Trophoblast cell (in vitro differentiated cells and primary cell): ENCODE measurements at regions not wholly inside any gene's neighbourhood (a gene's known extent, or its start where the extent isn't known, plus 50 kb on each side); places are given as distances from the start of the nearest gene placed in this dataset.

Experiments
- DNase-seq, 2 donors: peaks; one replicate each; pipeline ENCODE4 v3.0.0-alpha.2; 2016
- H2AFZ ChIP-seq: 2 replicates; pipeline ENCODE4 v1.6.1; 2013; ENCODE audit warnings: low read length, moderate library complexity, mild to moderate bottlenecking; ENCODE audit not compliant: insufficient read depth, poor library complexity
- H2AK5ac ChIP-seq: 2 replicates; pipeline ENCODE4 v1.6.1; 2013; ENCODE audit warnings: mild to moderate bottlenecking, low read length
- H2BK120ac ChIP-seq: 2 replicates; pipeline ENCODE4 v1.6.1; 2013; ENCODE audit warnings: low read length, mild to moderate bottlenecking, moderate library complexity; ENCODE audit not compliant: insufficient read depth, poor library complexity
- H2BK12ac ChIP-seq: 2 replicates; pipeline ENCODE4 v1.6.1; 2013; ENCODE audit warnings: mild to moderate bottlenecking, low read length, moderate library complexity
- H2BK5ac ChIP-seq: 2 replicates; pipeline ENCODE4 v1.6.1; 2013; ENCODE audit warnings: low read length, low read depth, moderate library complexity, mild to moderate bottlenecking; ENCODE audit not compliant: poor library complexity
- H3K14ac ChIP-seq: 2 replicates; pipeline ENCODE4 v1.6.1; 2013; ENCODE audit warnings: mild to moderate bottlenecking, low read length
- H3K18ac ChIP-seq: 2 replicates; pipeline ENCODE4 v1.6.1; 2013; ENCODE audit warnings: mild to moderate bottlenecking, low read length
- H3K23ac ChIP-seq: 2 replicates; pipeline ENCODE4 v1.6.1; 2013; ENCODE audit warnings: low read length
- H3K27ac ChIP-seq: 2 replicates; pipeline ENCODE4 v1.5.1; 2013; ENCODE audit warnings: low read depth, mild to moderate bottlenecking, inconsistent platforms, low read length, moderate library complexity
- H3K27me3 ChIP-seq: 2 replicates; pipeline ENCODE4 v1.6.1; 2013; ENCODE audit warnings: inconsistent platforms, mild to moderate bottlenecking, low read length, moderate library complexity; ENCODE audit not compliant: insufficient read depth
- H3K36me3 ChIP-seq, 2 experiments: 1 replicate in 1 of 2; 2 replicates in 1 of 2; pipeline ENCODE4 v1.6.1; 2013; ENCODE audit warnings: low read length in 2 of 2, mild to moderate bottlenecking in 2 of 2, moderate library complexity in 1 of 2; ENCODE audit not compliant: insufficient read depth in 2 of 2, control insufficient read depth in 1 of 2
- H3K4ac ChIP-seq: 2 replicates; pipeline ENCODE4 v1.6.1; 2013; ENCODE audit warnings: low read depth, mild to moderate bottlenecking, low read length, moderate library complexity
- H3K4me1 ChIP-seq, 2 experiments: 1 replicate in 1 of 2; 2 replicates in 1 of 2; pipeline ENCODE4 v1.6.1; 2013; ENCODE audit warnings: low read length in 2 of 2, mild to moderate bottlenecking in 2 of 2, moderate library complexity in 1 of 2; ENCODE audit not compliant: insufficient read depth in 2 of 2, control insufficient read depth in 1 of 2
- H3K4me2 ChIP-seq: 2 replicates; pipeline ENCODE4 v1.6.1; 2013; ENCODE audit warnings: inconsistent platforms, mild to moderate bottlenecking, low read length, moderate library complexity
- H3K4me3 ChIP-seq: 2 replicates; pipeline ENCODE4 v1.5.1; 2013; ENCODE audit warnings: mild to moderate bottlenecking, low read depth, low read length, inconsistent platforms
- H3K79me1 ChIP-seq: one replicate; pipeline ENCODE4 v1.6.1; 2013; ENCODE audit warnings: low read length
- H3K79me2 ChIP-seq: 2 replicates; pipeline ENCODE4 v1.6.1; 2013; ENCODE audit warnings: low read length, mild to moderate bottlenecking; ENCODE audit not compliant: control insufficient read depth, insufficient read depth, poor library complexity
- H3K9ac ChIP-seq: 2 replicates; pipeline ENCODE4 v1.6.1; 2013; ENCODE audit warnings: mild to moderate bottlenecking, low read length
- H3K9me3 ChIP-seq: 2 replicates; pipeline ENCODE4 v1.6.1; 2013; ENCODE audit warnings: low read depth, mild to moderate bottlenecking, control low read depth, inconsistent platforms, low read length; ENCODE audit not compliant: insufficient read depth
- H4K12ac ChIP-seq: 2 replicates; pipeline ENCODE4 v1.6.1; 2013; ENCODE audit warnings: low read depth, mild to moderate bottlenecking, low read length, moderate library complexity
- H4K8ac ChIP-seq: 2 replicates; pipeline ENCODE4 v1.6.1; 2013; ENCODE audit warnings: low read depth, mild to moderate bottlenecking, low read length, moderate library complexity
- H4K91ac ChIP-seq: one replicate; pipeline ENCODE4 v1.6.1; 2013; ENCODE audit warnings: low read depth, mild to moderate bottlenecking, low read length, moderate library complexity
- WGBS: extraction: QIAGEN DNeasy Blood & Tissue Kit; methylation state at CpG from one replicate; pipeline ENCODE4 v1.1.7; 2013; ENCODE audit warnings: missing lambda C conversion rate; ENCODE audit not compliant: insufficient read length, insufficient coverage; ENCODE audit errors: extremely low coverage; 5-methylcytosine and 5-hydroxymethylcytosine counted together

- H3K4me1 ChIP-seq = no peaks in the 10 kb centered on the region
- no peak overlapping the region for H2BK120ac ChIP-seq
- H3K9ac ChIP-seq = no peak overlapping the region
- no peaks in the 10 kb centered on the region for H3K9me3 ChIP-seq
- no peak overlapping the region for H3K14ac ChIP-seq
- no peak overlapping the region for H4K12ac ChIP-seq
- no peak overlapping the region for H2BK12ac ChIP-seq
- no peak overlapping the region for H3K18ac ChIP-seq
- H3K36me3 ChIP-seq = no peaks in the 10 kb centered on the region
- no peak overlapping the region for H2AK5ac ChIP-seq
- no peaks in the 10 kb centered on the region for H3K27me3 ChIP-seq
- DNase-seq = no peak
- H3K4me3 ChIP-seq = no peak overlapping the region
- no peak overlapping the region for H4K8ac ChIP-seq
- no peak overlapping the region for H3K4ac ChIP-seq
- no peak overlapping the region for H4K91ac ChIP-seq
- H3K27ac ChIP-seq = no peak overlapping the region
- no peak overlapping the region for H3K4me2 ChIP-seq
- no peak overlapping the region for H2BK5ac ChIP-seq
- no peak overlapping the region for H3K23ac ChIP-seq
- H3K79me2 ChIP-seq = no peaks in the 10 kb centered on the region
- H2AFZ ChIP-seq = no peak overlapping the region
- no peaks in the 10 kb centered on the region for H3K79me1 ChIP-seq
- WGBS = no CpG with 5 or more reads among the region's 15 CpGs
Observed at GRCh38 chr10:128779416-128779815, 653.2 kb upstream of the MKI67 start.

- no peak overlapping the region for H3K14ac ChIP-seq
- WGBS = 100% methylated on average over 2 of the region's 9 CpGs
- no peak for DNase-seq
Observed at GRCh38 chr10:128780156-128780761, 654.0 kb upstream of the MKI67 start.

GRCh38 chr10:128781637-128782036 lies 655.4 kb upstream of the MKI67 start:
- Histone ChIP-seq H3K9ac (no peak overlapping the region), H3K9me3 (no peaks in the 10 kb centered on the region), H3K18ac (no peak overlapping the region), H2AFZ (no peak overlapping the region), H3K4ac (no peak overlapping the region), H3K23ac (no peak overlapping the region), H3K36me3 (no peaks in the 10 kb centered on the region), H3K27me3 (no peaks in the 10 kb centered on the region), H3K79me1 (no peaks in the 10 kb centered on the region), H3K4me2 (no peak overlapping the region), H2BK120ac (no peak overlapping the region), H4K12ac (no peak overlapping the region), H2BK5ac (no peak overlapping the region), H2AK5ac (no peak overlapping the region), H3K79me2 (no peaks in the 10 kb centered on the region), H3K27ac (no peak overlapping the region), H2BK12ac (no peak overlapping the region), H4K8ac (no peak overlapping the region), H4K91ac (no peak overlapping the region), H3K4me1 (no peaks in the 10 kb centered on the region), H3K4me3 (no peak overlapping the region), H3K14ac (no peak overlapping the region)
- no CpG with 5 or more reads among the region's 3 CpGs for WGBS
- DNase-seq = no peak

More at GRCh38 chr10:128780156-128780761, 654.0 kb upstream of the MKI67 start:
- Histone ChIP-seq H3K4me2 (no peak overlapping the region), H2BK120ac (no peak overlapping the region), H4K12ac (no peak overlapping the region), H4K91ac (no peak overlapping the region), H2BK12ac (no peak overlapping the region), H4K8ac (no peak overlapping the region), H3K79me2 (no peaks in the 10 kb centered on the region), H3K27me3 (no peaks in the 10 kb centered on the region), H3K36me3 (no peaks in the 10 kb centered on the region), H3K23ac (no peak overlapping the region), H2AFZ (no peak overlapping the region), H3K9me3 (no peaks in the 10 kb centered on the region), H3K4ac (no peak overlapping the region), H3K9ac (no peak overlapping the region), H2AK5ac (no peak overlapping the region), H3K18ac (no peak overlapping the region), H2BK5ac (no peak overlapping the region), H3K27ac (no peak overlapping the region), H3K79me1 (no peaks in the 10 kb centered on the region), H3K4me3 (no peak overlapping the region), H3K4me1 (no peaks in the 10 kb centered on the region)

GRCh38 chr10:128784444-128784843 lies 658.2 kb upstream of the MKI67 start:
- Histone ChIP-seq H3K4ac (no peak overlapping the region), H3K4me3 (no peak overlapping the region), H2BK120ac (no peak overlapping the region), H3K9me3 (no peaks in the 10 kb centered on the region), H3K4me1 (no peaks in the 10 kb centered on the region), H3K4me2 (no peak overlapping the region), H3K27me3 (no peaks in the 10 kb centered on the region), H2BK12ac (no peak overlapping the region), H2AK5ac (no peak overlapping the region), H2AFZ (no peak overlapping the region), H4K91ac (no peak overlapping the region), H3K27ac (no peak overlapping the region), H4K8ac (no peak overlapping the region), H3K79me1 (no peaks in the 10 kb centered on the region), H3K18ac (no peak overlapping the region), H3K23ac (no peak overlapping the region), H3K36me3 (no peaks in the 10 kb centered on the region), H3K9ac (no peak overlapping the region), H2BK5ac (no peak overlapping the region), H3K79me2 (no peaks in the 10 kb centered on the region), H4K12ac (no peak overlapping the region), H3K14ac (no peak overlapping the region)
- no CpG with 5 or more reads among the region's 2 CpGs for WGBS
- no peak for DNase-seq
